COR-L47 (cell line): ENCODE measurements at regions not wholly inside any gene's neighbourhood (a gene's known extent, or its start where the extent isn't known, plus 50 kb on each side); places are given as distances from the start of the nearest gene placed in this dataset.
"Not testable (repeated sequence)": the region's sequence is repeated elsewhere in the genome, so short reads cannot be mapped to it uniquely, and the experiment has no call there.

Experiments used
- DNase-seq: peaks from one replicate; lab custom pipeline; 2025; lab: John Stamatoyannopoulos, UW

DNA sequence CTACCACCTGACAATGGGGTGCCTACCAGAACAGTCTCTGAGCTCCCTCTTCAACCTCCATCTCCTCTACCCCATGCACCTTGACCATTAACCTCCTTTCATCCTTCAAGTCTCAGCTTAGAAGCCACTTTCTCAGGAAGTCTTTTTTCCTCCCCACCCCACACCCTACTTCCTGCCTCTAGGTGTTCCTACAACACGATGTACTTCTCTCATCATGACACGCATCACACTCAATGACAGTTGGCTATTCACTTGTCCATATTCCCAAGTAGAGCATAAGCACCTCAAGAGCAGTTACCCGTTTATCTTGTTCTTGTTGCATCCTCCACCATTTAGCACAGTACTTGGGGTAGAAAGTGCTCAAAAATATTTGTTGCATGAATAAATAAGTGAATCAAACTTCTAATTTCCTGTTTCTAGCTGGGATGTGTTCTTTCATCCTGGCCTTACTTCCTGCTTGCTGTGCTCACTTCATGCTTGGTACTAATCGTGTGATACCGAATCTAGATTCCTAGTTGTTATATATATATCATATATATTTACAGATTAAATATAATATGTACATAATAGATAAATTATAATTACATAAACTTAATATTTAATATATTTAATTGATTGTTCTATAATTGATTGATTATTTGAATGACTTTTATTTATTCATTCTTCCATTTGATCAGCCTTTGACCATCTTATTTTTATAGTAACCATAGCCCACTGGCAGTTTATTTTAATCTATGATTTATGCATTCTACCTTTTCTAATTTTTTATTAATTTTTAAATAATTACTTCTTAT is 177.5 kb upstream of the TMEM45B start:
- DNase-seq, result no peak

DNA sequence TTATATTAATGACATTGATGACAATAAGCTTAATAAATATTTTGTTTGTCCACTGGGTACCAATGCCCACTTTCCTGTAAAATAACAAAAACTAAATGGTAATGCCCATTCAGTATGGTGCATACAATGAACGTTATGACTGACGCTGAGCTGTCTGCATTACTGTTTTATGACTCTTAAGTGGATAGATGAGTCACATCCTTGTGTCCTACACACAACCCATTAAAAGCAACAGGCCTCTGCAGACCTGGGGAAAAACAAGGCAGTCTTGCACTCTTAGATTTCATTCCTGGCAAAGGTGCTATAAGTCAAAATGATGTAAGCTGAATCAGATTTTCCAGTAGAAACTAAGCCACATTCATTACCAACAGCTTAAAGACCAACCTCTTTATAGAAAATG is 176.3 kb upstream of the TMEM45B start:
- no peak for DNase-seq

- no peak for DNase-seq
Observed at GRCh38 chr11:129640671-129641070, 175.0 kb upstream of the TMEM45B start.

GRCh38 chr11:129643031-129643721 is 172.5 kb upstream of the TMEM45B start:
- no peak for DNase-seq

DNA sequence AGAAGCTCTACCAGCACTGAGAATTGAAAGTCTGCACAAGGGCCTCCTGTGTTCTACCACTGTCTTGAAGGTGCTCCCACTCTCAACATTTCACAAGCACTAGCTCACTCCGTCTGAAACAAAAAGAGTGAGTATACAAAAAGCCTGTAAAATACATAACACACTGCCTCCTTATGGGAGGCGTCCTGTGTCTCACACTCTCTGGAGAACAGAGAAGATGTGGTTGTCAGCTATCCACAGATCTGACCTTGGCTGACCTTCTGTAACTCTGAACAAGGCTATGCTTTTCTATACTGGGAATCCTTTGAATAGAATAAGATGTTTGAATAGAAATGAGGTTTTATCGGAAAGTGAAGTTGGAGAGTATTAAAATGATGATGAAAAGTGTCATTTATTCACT is 171.3 kb upstream of the TMEM45B start:
- no peak for DNase-seq

DNA sequence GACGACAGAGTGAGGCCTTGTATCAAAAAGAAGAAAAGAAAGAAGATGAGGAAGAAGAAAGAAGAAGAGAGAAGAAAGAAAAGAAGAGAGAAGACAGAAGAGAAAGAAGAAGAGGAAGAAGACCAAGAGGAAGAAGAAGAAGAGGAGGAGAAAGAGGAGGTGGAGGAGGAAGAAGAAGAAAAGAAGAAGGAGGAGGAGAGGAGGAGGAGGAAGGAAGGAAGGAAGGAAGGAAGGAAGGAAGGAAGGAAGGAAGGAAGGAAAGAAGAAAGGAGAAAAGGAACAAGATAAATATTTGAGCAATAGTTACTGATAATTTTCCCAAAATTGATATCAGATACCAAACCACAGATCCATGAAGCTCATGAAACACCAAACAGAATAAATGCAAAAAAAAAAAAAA is 169.7 kb upstream of the TMEM45B start:
- no peak for DNase-seq

GRCh38 chr11:129650044-129650443 is 165.6 kb upstream of the TMEM45B start:
- DNase-seq, result not testable (repeated sequence)

DNA sequence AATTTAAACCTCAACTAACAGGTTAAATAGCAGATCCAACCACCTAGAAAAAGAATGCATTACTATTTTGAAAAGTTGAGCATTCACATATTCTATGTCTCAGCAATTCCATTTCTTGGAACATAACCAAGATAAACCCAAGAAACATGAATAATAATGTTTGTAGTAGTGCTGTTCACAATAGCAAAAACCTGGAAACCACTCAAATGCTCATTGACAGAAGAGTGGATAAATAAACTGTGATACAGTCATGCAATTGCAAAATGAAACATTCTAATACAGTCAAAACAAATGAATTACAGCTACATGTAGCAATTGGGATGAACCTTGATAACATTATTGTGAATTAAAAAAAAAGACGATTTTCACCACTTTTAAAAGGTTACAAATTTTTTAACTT is 162.8 kb upstream of the TMEM45B start:
- no peak for DNase-seq

- DNase-seq, result no peak
Observed at GRCh38 chr11:129655247-129655832, 160.3 kb upstream of the TMEM45B start.

- DNase-seq, result no peak
Observed at GRCh38 chr11:129657866-129658525, 157.7 kb upstream of the TMEM45B start.

DNA sequence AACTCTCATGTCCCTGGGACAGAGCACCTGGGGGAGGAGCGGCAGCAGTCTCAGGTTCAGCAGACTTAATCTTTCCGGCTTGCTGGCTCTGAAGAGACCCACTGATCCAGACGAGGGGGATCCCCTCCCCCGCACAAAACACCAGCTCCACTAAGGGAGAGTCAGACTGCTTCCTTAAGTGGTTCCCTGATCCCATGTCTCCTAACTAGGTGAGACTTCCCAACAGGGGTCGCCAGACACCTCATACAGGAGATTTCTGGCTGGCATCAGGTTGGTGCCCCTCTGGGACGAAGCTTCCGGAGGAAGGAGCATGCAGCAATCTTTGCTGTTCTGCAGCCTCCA is 157.2 kb upstream of the TMEM45B start:
- DNase-seq, result no peak

GRCh38 chr11:129680907-129681306 is 134.7 kb upstream of the TMEM45B start:
- no peak for DNase-seq

DNA sequence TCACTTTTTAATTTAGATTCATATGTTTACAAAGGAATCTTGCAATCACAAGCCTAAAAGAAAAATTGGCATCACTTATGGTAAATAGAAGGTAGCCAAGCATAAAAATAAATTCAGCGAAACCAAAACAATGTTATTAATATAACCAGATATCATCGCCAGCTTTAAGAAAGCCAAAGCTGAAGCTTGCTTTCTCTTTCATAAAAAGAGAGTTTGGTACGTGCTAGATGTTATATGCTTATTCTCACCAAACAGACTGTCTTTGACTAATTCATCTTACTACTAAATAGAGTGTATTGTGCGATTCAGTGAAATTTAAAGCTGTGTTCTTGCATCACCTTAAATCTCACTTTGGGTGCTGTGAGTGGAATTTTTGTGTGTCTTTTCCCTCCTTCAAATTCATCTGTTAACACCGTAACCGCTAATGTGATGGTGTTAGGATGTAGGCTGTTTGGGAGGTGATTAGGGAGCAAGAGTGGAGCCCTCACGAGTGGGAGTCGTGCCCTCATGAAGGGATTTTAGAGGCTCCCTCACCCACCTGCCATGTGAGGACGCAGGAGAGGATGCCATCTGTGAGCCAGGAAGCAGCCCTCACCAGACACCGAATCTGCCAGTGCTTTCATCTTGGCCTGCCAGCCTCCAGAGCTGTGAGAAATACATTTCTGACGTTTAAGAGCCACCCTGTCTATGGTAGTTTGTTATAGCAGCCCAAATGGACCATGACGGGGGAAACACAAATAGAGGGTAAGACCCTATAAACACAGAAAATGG is 134.1 kb upstream of the TMEM45B start:
- DNase-seq, result no peak

DNA sequence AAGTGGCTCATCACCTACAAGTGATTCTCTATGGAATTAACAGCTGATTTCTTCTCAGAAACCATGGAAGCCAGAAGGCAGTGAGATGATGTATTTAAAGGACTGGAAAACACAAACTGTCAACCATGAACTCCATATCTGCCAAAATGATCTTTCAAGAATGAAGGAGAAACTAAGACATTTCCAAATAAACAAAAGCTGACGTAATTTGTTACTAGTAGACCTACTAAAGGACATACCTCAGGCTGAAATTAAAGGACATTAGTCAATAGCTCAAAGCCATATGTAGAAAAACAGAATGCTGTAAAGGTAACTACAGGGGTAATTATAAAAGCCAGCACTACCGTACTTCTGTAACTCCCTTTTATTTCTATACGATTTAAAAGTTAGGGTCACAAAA is 129.4 kb upstream of the TMEM45B start:
- no peak for DNase-seq

DNA sequence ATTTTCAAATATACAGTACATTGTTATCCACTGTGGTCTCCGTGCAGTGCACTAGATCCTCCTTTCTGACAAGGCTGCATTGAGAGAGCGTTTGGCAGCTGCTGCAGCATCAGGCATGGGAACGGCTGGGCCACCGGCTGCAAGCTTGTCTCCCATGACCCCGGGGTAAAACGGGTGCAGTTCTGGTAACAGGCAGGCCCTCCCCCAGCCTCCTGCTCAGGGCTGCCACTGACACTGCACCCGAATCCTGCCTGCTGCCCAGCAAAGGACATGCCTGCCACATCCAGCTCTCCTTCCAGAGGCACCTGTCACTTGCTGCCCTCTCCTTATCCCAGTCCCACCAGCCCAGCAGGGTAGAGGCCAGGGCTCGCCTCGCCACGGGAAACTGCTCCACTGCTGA is 124.5 kb upstream of the TMEM45B start:
- no peak for DNase-seq

DNA sequence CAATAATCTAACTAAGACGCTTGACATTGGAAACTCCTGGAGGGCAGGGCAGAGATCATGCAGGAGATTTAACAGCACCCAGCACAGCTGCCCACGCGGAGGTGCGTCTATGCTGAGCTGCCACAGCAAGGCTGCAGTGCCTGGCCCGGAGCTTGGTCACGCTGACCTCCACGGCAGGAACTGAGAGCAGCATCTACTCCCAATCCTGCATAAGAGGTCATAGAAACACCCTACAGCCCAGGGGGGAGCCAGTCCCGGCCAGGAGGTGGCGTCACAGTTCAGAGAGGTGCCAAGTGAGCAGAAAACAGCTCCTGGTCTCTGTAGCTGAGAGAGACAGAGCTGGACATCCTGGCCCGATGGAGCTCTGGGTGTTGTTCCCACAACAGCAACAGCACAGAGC is 121.1 kb upstream of the TMEM45B start:
- DNase-seq, result no peak

GRCh38 chr11:129694966-129695365 is 120.7 kb upstream of the TMEM45B start:
- DNase-seq, result no peak

DNA sequence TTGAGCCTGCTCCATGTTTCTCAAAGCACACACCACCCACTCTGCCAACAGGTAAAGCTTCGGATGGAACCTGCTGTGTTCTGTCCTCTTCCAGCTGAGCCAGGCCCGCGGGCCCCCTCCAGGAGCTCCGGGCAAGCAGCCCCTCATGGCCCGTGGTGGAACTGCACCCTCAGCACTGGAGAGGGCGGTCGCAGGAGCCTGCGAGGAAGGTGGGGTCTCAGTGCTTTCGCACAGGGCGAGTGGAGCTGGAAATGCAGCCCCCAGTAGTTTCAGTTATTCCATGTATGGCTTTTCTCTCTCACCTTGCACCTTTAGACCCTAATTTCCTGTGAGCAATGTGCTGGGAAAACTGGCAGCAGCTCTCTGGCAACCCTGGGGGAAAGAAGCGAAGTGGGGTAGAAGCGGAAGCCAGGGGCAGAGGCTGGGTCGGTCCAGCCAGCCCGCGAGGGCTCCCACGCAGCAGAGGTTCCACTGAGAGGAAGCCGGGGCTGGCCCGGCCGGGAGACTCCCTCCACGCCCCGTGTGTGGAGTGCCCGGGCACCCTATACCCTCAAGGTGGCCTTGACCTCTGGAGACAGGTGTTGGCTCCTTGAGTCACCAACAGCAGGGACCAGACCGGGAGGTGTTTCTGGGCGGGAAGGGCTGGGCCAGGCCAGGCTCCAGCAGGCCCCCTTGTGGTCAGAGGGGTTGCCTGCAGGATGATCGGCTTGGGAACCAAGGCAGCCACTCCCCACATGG is 119.9 kb upstream of the TMEM45B start:
- peak; percentile 34 for DNase-seq

GRCh38 chr11:129696309-129696989 is 119.2 kb upstream of the TMEM45B start:
- DNase-seq, result no peak

DNA sequence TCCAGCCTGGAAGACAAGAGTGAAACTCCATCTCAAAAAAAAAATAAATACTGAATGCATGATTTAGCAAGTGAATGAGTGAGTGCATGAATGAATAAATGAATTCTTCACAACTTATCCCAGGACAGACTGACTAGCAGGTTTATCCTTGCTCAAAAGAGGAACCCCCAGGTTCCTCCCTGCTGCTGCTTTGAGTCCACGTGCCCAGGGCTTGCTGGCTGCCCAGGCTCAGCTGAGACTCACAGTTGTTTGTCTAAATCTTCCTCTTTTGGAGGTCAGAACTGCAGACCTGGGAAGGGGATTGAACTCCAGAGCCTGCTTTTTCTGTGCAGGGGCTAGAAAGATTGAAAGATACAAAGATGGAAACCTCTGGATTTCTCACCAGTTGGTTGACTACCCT is 117.4 kb upstream of the TMEM45B start:
- DNase-seq, result no peak
